Breast epithelium (tissue), 4 donors: ENCODE measurements at regions not wholly inside any gene's neighbourhood (a gene's known extent, or its start where the extent isn't known, plus 50 kb on each side); places are given as distances from the start of the nearest gene placed in this dataset.
"Not testable (repeated sequence)": the region's sequence is repeated elsewhere in the genome, so short reads cannot be mapped to it uniquely, and the experiment has no call there.

Source experiments
- DNase-seq, 2 donors: peaks; one replicate each; pipeline ENCODE4 v3.0.0-alpha.2; 2019; ENCODE audit warnings: low spot score in 2 of 2
- H3K27ac ChIP-seq, 2 donors: fragments of 200-600 bp; sonication (generic) in 1 of 2; one replicate each; pipeline ENCODE4 v1.5.1; 2016 to 2019; ENCODE audit warnings: mild to moderate bottlenecking in 1 of 2
- H3K27me3 ChIP-seq, 2 donors: fragments of 200-600 bp; sonication (generic) in 1 of 2; one replicate each; pipeline versions ENCODE4 v1.5.1 to v1.6.0; 2017 to 2019; ENCODE audit warnings: control low read depth in 1 of 2, mild to moderate bottlenecking in 1 of 2
- H3K36me3 ChIP-seq: fragments of 200-600 bp; one replicate; pipeline ENCODE4 v1.5.1; 2019
- H3K4me1 ChIP-seq, 2 donors: fragments of 200-600 bp; sonication (generic); one replicate each; pipeline ENCODE4 v1.5.1; 2016 to 2019; ENCODE audit warnings: control low read depth in 1 of 2
- H3K4me3 ChIP-seq, 3 donors: fragments of 200-600 bp; sonication (generic); 1 replicate in 2 of 3; 2 replicates in 1 of 3; pipeline ENCODE4 v1.5.1; 2016 to 2019; ENCODE audit warnings: mild to moderate bottlenecking in 3 of 3, moderate library complexity in 2 of 3
- H3K9me3 ChIP-seq, 2 donors: fragments of 200-600 bp; sonication (generic) in 1 of 2; one replicate each; pipeline ENCODE4 v1.5.1; 2016 to 2019; ENCODE audit warnings: control low read depth in 1 of 2
- POLR2A ChIP-seq: fragments of 450-650 bp; IDR thresholded peaks from one replicate; pipeline ENCODE4 v1.6.1; 2016; ENCODE audit warnings: antibody characterized with exemption, mild to moderate bottlenecking, moderate library complexity
- POLR2AphosphoS5 ChIP-seq, 3 donors: sonication (generic); formaldehyde crosslinking; IDR thresholded peaks; one replicate each; pipeline ENCODE4 v1.6.1; 2017; ENCODE audit warnings: antibody characterized with exemption in 3 of 3
- intact Hi-C: fragments of 100-400 bp; cut with DNase I; formaldehyde crosslinking; loops from one replicate; pipeline ENCODE4 v1.15.1; 2023; ENCODE audit warnings: low total_unique reads
- TF ChIP-seq, protein P1 (sequence below), 3 donors: fragments of 450-650 bp; IDR thresholded peaks; one replicate each; pipeline ENCODE4 v1.5.1; 2016 to 2017; ENCODE audit warnings: antibody characterized with exemption in 3 of 3, mild to moderate bottlenecking in 3 of 3, moderate library complexity in 3 of 3

DNA sequence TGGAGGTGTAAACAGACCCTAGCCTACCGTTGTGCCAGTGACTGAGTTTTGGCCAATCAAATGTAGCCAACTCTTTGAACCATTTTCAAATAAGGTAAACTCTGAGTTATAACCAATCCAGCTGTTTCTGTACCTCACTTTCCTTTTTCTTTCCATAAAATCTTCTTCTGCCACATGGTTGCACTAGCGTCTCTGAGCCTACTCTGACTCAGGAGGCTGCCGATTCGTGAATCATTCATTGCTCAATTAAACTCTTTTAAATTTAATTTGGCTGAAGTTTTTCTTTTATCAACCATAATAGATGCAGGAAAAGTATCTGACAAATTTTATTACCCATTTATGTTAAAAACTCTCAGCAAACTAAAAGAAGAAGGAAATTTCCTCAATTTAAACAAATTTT, 111.5 kb upstream of the LYPLAL1 start:
- peaks cover 0 to 5% of the 10 kb centered on the region in 2 donors for H3K9me3 ChIP-seq
- DNase-seq = no peak
- no peaks in the 10 kb centered on the region for H3K4me1 ChIP-seq
- no peaks in the 10 kb centered on the region for H3K27me3 ChIP-seq
- intact Hi-C loops = no loop called here
- TF ChIP-seq, protein P1, sequence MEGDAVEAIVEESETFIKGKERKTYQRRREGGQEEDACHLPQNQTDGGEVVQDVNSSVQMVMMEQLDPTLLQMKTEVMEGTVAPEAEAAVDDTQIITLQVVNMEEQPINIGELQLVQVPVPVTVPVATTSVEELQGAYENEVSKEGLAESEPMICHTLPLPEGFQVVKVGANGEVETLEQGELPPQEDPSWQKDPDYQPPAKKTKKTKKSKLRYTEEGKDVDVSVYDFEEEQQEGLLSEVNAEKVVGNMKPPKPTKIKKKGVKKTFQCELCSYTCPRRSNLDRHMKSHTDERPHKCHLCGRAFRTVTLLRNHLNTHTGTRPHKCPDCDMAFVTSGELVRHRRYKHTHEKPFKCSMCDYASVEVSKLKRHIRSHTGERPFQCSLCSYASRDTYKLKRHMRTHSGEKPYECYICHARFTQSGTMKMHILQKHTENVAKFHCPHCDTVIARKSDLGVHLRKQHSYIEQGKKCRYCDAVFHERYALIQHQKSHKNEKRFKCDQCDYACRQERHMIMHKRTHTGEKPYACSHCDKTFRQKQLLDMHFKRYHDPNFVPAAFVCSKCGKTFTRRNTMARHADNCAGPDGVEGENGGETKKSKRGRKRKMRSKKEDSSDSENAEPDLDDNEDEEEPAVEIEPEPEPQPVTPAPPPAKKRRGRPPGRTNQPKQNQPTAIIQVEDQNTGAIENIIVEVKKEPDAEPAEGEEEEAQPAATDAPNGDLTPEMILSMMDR (IDR thresholded peaks at IDR 0.05) = no peak
- TF ChIP-seq POLR2AphosphoS5 (IDR thresholded peaks at IDR 0.05) = no peak
- no peak for TF ChIP-seq POLR2A
- H3K4me3 ChIP-seq = no peak overlapping the region
- no peak overlapping the region for H3K27ac ChIP-seq
- no peaks in the 10 kb centered on the region for H3K36me3 ChIP-seq

DNA sequence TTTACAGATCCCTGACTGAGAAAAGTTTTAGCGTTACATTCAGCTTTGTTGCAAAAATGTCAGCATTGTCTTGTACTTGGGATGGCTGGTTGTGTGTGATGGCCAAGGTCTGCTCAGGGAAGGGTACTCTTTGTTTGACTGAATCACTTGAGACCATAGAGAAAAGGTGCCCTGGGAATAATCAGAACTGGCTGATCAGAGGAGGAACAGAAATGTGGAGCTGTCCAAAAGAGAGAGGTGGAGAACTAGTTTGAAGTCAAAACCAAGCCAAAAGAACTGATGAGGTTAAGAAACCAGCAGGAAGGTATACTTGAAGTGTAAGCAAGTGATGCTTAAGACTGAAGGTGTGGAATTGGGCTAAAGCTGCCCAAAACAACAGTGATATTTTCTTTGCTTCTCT, 107.6 kb upstream of the LYPLAL1 start:
- H3K9me3 ChIP-seq = no peaks in the 10 kb centered on the region
- intact Hi-C loops = no loop called here
- DNase-seq = no peak
- no peak for TF ChIP-seq POLR2AphosphoS5 (IDR thresholded peaks at IDR 0.05)
- TF ChIP-seq POLR2A = no peak
- TF ChIP-seq, protein P1 (IDR thresholded peaks at IDR 0.05) = no peak
- no peaks in the 10 kb centered on the region for H3K27me3 ChIP-seq
- no peak overlapping the region for H3K27ac ChIP-seq
- H3K36me3 ChIP-seq = no peaks in the 10 kb centered on the region
- H3K4me3 ChIP-seq = no peak overlapping the region
- no peaks in the 10 kb centered on the region for H3K4me1 ChIP-seq

DNA sequence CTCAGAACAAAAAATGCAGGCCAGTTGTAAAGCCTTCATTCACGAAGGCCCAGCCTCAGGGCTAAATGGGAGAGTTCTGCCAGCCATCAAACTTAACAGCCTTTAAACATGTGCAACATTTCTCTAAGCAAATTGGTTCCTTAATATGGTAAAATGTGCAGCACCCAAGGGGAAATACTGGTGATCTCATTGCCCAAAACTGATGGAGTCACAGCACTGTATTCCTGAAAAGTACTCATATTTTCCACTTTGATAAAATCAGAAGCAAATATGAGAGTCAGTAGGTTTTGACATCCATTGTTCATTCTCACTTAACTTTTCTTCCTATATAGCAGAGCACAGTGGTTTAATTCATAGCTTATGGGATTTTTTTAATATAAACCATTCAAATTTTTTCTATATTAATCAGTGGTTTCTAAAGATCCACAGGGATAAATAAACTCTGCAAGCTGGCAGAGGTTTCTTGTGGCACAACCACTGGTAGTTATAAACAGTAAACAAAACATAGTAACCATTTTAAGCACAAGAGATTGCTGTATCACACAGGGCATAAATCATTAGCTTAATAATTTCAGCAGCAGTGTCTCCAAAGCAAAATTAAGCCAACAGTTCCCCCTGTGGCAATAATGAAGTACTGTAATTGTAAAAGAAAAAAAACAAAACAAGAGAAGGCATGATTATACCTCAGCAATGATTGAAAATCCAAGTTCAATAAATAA, 106.9 kb upstream of the LYPLAL1 start:
- Histone ChIP-seq H3K27ac (no peak overlapping the region), H3K36me3 (no peaks in the 10 kb centered on the region), H3K9me3 (no peaks in the 10 kb centered on the region), H3K4me3 (no peak overlapping the region), H3K4me1 (no peaks in the 10 kb centered on the region), H3K27me3 (no peaks in the 10 kb centered on the region)
- DNase-seq = no peak
- TF ChIP-seq, protein P1 (IDR thresholded peaks at IDR 0.05) = peak in 1 of 3 donors; percentile 43
- TF ChIP-seq POLR2A = no peak
- intact Hi-C loops = no loop called here

DNA sequence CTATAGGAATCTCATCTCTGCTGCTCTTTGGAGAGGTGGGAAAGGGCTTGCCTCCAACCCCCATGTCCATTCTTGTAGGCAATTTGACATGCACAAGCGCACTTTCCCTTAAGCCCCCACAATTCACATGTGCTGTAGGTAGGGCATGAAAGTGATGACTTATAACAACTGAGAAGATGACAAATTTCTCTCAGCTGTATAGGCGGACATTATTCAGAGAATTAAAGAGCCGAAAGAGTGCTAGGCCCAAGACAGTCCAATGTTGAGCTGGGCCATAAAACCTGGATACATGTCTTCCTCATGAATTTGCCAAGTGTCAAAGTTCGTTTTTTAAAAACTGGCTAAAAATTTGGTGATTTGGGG, 106.3 kb upstream of the LYPLAL1 start:
- no peak for TF ChIP-seq POLR2A
- no peak for TF ChIP-seq POLR2AphosphoS5 (IDR thresholded peaks at IDR 0.05)
- TF ChIP-seq, protein P1 (IDR thresholded peaks at IDR 0.05) = no peak
- no peaks in the 10 kb centered on the region for H3K9me3 ChIP-seq

DNA sequence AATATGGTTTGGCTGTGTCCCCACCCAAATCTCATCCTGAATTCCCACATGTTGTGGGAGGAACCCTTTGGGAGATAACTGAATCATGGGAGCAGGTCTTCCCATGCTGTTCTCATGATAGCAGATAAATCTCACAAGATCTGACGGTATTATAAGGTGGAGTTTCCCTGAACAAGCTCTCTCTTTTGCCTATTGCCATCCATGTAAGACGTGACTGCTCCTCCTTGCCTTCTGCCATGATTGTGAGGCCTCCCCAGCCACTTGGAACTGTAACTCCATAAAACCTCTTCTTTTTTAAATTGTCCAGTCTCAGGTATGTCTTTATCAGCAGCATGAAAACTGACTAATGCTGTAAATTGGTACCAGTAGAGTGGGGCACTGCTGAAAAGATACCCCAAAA, 103.3 kb upstream of the LYPLAL1 start:
- H3K9me3 ChIP-seq, H3K4me3 ChIP-seq, H3K4me1 ChIP-seq, H3K27ac ChIP-seq, intact Hi-C loops, H3K27me3 ChIP-seq, H3K36me3 ChIP-seq, DNase-seq: not testable (repeated sequence)

More for the DNA sequence above, 106.3 kb upstream of the LYPLAL1 start:
- no peak for DNase-seq
- H3K4me3 ChIP-seq = no peak overlapping the region
- H3K36me3 ChIP-seq = no peaks in the 10 kb centered on the region
- intact Hi-C loops = no loop called here
- H3K4me1 ChIP-seq = no peaks in the 10 kb centered on the region
- H3K27ac ChIP-seq = no peak overlapping the region
- H3K27me3 ChIP-seq = no peaks in the 10 kb centered on the region

DNA sequence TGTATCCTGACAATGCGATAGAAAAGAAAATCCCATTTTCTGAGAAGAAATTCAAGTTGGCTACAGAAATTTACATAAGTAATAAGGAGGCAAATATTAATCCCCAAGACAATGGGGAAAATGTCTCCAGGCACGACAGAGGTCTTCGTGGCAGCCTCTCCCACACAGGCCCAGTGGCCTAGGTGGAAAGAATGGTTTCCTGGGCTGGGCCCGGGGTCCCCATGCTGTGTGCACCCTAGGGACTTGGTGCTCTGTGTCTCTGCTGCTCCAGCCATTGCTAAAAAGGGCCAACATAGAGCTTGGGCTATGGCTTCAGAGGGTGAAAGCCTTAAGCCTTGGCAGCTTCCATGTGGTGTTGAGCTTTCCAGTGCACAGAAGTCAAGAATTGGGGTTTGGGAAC, 102.5 kb upstream of the LYPLAL1 start:
- Histone ChIP-seq H3K4me3 (no peak overlapping the region), H3K36me3 (no peaks in the 10 kb centered on the region), H3K27me3 (no peaks in the 10 kb centered on the region), H3K9me3 (no peaks in the 10 kb centered on the region), H3K27ac (no peak overlapping the region), H3K4me1 (no peaks in the 10 kb centered on the region)
- no peak for TF ChIP-seq POLR2A
- no peak for TF ChIP-seq POLR2AphosphoS5 (IDR thresholded peaks at IDR 0.05)
- TF ChIP-seq, protein P1 (IDR thresholded peaks at IDR 0.05) = no peak
- no peak for DNase-seq
- intact Hi-C loops = no loop called here
